BE2C (cell line): ENCODE measurements at regions not wholly inside any gene's neighbourhood (a gene's known extent, or its start where the extent isn't known, plus 50 kb on each side); places are given as distances from the start of the nearest gene placed in this dataset.

Experiments used
- DNase-seq: peaks from one replicate; pipeline ENCODE4 v3.0.0-alpha.2; 2020
- H3K27me3 ChIP-seq: fragments of 250-450 bp; sonication (Bioruptor Pico); 2 replicates; pipeline ENCODE4 v1.5.1; 2020; ENCODE audit warnings: mild to moderate bottlenecking
- H3K36me3 ChIP-seq: fragments of 250-450 bp; sonication (Bioruptor Pico); 2 replicates; pipeline ENCODE4 v1.5.1; 2020; ENCODE audit warnings: mild to moderate bottlenecking
- H3K4me1 ChIP-seq: fragments of 250-450 bp; sonication (Bioruptor Pico); 2 replicates; pipeline ENCODE4 v1.5.1; 2020
- H3K4me3 ChIP-seq: 2 replicates; pipeline ENCODE4 v1.5.1; 2011; ENCODE audit warnings: low read depth, low read length
- H3K9me3 ChIP-seq: fragments of 250-450 bp; sonication (Bioruptor Pico); 2 replicates; pipeline ENCODE4 v1.5.1; 2020
- CTCF ChIP-seq: IDR thresholded peaks from 2 replicates; pipeline ENCODE4 v1.5.1; 2012; ENCODE audit warnings: mild to moderate bottlenecking, low read depth, low read length

GRCh38 chr12:87518036-87518435, 511.2 kb downstream of the C12orf50 start:
- Histone ChIP-seq H3K9me3 (no peaks in the 10 kb centered on the region), H3K27me3 (no peaks in the 10 kb centered on the region), H3K4me3 (no peak overlapping the region), H3K36me3 (no peaks in the 10 kb centered on the region), H3K4me1 (no peaks in the 10 kb centered on the region)
- no peak for TF ChIP-seq CTCF
- no peak for DNase-seq

GRCh38 chr12:87513536-87514280, 515.5 kb downstream of the C12orf50 start:
- TF ChIP-seq CTCF, result no peak
- Histone ChIP-seq H3K4me1 (peaks cover 3% of the 10 kb centered on the region; the same call in 1 of the 2 replicates), H3K9me3 (no peaks in the 10 kb centered on the region), H3K4me3 (no peak overlapping the region), H3K27me3 (no peaks in the 10 kb centered on the region), H3K36me3 (no peaks in the 10 kb centered on the region)
- no peak for DNase-seq

- Histone ChIP-seq H3K4me1 (peaks cover 3% of the 10 kb centered on the region; the same call in 1 of the 2 replicates), H3K27me3 (no peaks in the 10 kb centered on the region), H3K36me3 (no peaks in the 10 kb centered on the region), H3K9me3 (no peaks in the 10 kb centered on the region), H3K4me3 (no peak overlapping the region)
- no peak for DNase-seq
- no peak for TF ChIP-seq CTCF
Observed at GRCh38 chr12:87511371-87511770, 517.8 kb downstream of the C12orf50 start.

DNA sequence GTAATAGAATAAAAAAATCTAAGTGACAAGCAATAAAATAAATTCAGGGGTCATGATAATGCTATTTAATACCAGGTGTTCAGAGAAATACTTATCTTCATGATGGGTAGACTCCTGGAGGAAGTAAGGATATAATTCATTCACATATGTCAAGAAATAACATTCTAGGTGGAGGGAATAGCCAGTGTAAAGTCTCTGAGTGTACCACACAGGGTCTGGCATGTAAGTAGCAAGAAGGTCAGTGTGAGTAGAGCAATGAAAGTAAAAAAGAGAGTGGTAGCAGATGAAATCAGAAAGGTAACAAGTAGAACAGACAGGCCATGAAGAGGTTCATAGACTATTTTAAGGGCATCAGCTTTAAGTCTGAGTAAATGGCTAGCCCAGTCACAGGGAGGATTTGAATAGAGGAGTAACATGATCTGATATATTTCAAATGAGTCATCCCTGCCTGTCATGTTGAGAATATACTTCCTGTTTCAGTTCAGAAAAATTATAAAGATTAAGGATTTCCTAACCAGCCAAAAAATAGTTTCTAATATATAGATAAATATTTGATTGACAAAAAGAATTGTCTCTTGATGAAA, 519.9 kb downstream of the C12orf50 start:
- DNase-seq, result no peak
- H3K27me3 ChIP-seq, result no peaks in the 10 kb centered on the region
- H3K4me1 ChIP-seq, result peaks cover 3% of the 10 kb centered on the region; the same call in 1 of the 2 replicates
- TF ChIP-seq CTCF, result no peak
- H3K9me3 ChIP-seq, result no peaks in the 10 kb centered on the region
- no peak overlapping the region for H3K4me3 ChIP-seq
- H3K36me3 ChIP-seq, result no peaks in the 10 kb centered on the region

DNA sequence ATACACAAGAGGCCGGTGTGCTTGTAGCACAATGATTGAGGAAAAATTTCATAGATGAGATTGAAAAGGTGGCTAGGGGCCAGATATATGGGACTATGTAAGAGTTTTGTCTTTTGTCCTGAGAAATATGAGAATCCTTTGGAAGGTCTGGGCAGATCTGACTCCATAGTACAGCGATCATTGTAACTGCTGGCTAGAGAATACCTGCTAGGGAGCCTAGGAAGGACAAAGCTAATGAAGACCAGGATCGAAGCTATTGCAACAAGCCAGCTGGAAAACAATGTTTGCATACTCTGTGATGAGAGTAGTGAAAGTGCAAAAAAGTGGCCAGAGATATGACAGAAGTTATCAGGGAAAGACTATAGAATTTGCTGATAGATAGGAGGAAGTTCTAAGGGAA, 537.6 kb downstream of the C12orf50 start:
- no peak for DNase-seq
- H3K4me3 ChIP-seq, result no peak overlapping the region
- no peaks in the 10 kb centered on the region for H3K27me3 ChIP-seq
- H3K4me1 ChIP-seq, result no peaks in the 10 kb centered on the region
- TF ChIP-seq CTCF, result no peak
- H3K9me3 ChIP-seq, result no peaks in the 10 kb centered on the region
- H3K36me3 ChIP-seq, result no peaks in the 10 kb centered on the region

GRCh38 chr12:87491089-87491488, 538.1 kb downstream of the C12orf50 start:
- Histone ChIP-seq H3K4me3 (no peak overlapping the region), H3K36me3 (no peaks in the 10 kb centered on the region), H3K27me3 (no peaks in the 10 kb centered on the region), H3K9me3 (no peaks in the 10 kb centered on the region), H3K4me1 (no peaks in the 10 kb centered on the region)
- no peak for TF ChIP-seq CTCF
- no peak for DNase-seq
